ENCODE measurements at regions not wholly inside any gene's neighbourhood (a gene's known extent, or its start where the extent isn't known, plus 50 kb on each side); places are given as distances from the start of the nearest gene placed in this dataset.

DNA sequence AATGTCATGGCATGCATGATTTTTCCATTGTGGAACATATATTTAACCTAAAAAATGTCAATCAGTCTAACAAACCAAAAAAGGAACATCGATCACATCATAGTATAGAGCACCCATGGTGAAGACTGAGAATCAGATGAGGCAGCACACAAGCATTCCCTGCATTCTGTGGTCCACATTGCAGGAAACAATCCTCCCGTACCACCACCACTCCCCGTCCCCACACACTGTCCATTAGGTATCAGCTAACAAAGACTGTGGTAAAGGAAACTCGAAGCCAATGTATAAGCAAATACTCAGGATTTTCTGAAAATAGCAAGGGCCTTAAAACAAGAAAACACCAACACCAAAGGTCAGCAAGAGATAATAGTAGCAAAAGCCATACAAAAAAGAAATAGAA, 1104.4 kb upstream of the SEMA6A start:
- intact Hi-C loops (cut with micrococcal nuclease; ENCODE audit: unreplicated experiment), result no loop called here
- BruUV-seq (replicated peaks), result no TSS peak

DNA sequence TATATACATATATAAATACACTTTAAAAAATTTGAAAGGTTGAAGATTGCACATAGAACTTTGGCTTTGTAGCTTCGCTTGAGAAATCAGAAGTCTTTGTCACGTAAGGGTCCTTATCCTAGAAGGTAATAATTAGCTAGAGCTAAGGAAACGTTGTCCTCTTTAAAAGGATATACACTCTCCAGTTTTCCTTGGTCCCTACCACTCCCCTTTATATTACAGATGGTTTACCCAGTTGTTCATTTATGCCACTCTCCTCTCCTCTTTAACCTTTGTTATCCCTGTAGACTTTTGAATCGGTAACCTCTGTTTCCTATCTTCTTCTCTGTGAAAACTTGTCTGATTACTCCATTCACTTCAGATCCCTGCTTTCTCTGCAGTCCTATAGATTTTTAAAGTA, 1101.0 kb upstream of the SEMA6A start:
- Histone ChIP-seq H3K4me2 (no peak overlapping the region), H4K20me1 (ENCODE audit: insufficient read depth) (no peaks in the 10 kb centered on the region), H3F3A (ENCODE audit: insufficient read depth, low read depth) (no peaks in the 10 kb centered on the region), H3K27me3 (ENCODE audit: insufficient read depth, low read depth) (no peaks in the 10 kb centered on the region), H3K27ac (no peak overlapping the region), H3K79me2 (ENCODE audit: low read depth) (no peaks in the 10 kb centered on the region), H3K4me1 (replicated peaks; ENCODE audit: insufficient read depth) (no peaks in the 10 kb centered on the region), H3K9me2 (ENCODE audit: insufficient read depth) (no peaks in the 10 kb centered on the region), H3K4me3 (no peak overlapping the region), H2AFZ (no peak overlapping the region), H3K9me3 (ENCODE audit: insufficient read depth, low read depth) (no peaks in the 10 kb centered on the region), H3K36me3 (ENCODE audit: low read depth) (no peaks in the 10 kb centered on the region)
- TF ChIP-seq, protein P1, sequence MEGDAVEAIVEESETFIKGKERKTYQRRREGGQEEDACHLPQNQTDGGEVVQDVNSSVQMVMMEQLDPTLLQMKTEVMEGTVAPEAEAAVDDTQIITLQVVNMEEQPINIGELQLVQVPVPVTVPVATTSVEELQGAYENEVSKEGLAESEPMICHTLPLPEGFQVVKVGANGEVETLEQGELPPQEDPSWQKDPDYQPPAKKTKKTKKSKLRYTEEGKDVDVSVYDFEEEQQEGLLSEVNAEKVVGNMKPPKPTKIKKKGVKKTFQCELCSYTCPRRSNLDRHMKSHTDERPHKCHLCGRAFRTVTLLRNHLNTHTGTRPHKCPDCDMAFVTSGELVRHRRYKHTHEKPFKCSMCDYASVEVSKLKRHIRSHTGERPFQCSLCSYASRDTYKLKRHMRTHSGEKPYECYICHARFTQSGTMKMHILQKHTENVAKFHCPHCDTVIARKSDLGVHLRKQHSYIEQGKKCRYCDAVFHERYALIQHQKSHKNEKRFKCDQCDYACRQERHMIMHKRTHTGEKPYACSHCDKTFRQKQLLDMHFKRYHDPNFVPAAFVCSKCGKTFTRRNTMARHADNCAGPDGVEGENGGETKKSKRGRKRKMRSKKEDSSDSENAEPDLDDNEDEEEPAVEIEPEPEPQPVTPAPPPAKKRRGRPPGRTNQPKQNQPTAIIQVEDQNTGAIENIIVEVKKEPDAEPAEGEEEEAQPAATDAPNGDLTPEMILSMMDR (conservative IDR thresholded peaks at IDR 0.05), result no peak
- TF ChIP-seq EZH2 (IDR thresholded peaks at IDR 0.05; ENCODE audit: low read depth), result no peak
- ChIA-PET CTCF (no interaction called here), POLR2A (ENCODE audit: unreplicated experiment) (no interaction called here)
- intact Hi-C loops (cut with micrococcal nuclease; ENCODE audit: unreplicated experiment), result no loop called here
- no peak for DNase-seq
- BruUV-seq (replicated peaks), result no TSS peak

More for the DNA sequence above, 1104.4 kb upstream of the SEMA6A start:
- Histone ChIP-seq H4K20me1 (ENCODE audit: insufficient read depth) (no peaks in the 10 kb centered on the region), H3K36me3 (ENCODE audit: low read depth) (no peaks in the 10 kb centered on the region), H3K4me2 (no peak overlapping the region), H3K27me3 (ENCODE audit: insufficient read depth, low read depth) (peaks cover 23% of the 10 kb centered on the region), H3K9me3 (ENCODE audit: insufficient read depth, low read depth) (no peaks in the 10 kb centered on the region), H3K4me3 (no peak overlapping the region), H3K9me2 (ENCODE audit: insufficient read depth) (no peaks in the 10 kb centered on the region), H3F3A (ENCODE audit: insufficient read depth, low read depth) (no peaks in the 10 kb centered on the region), H3K4me1 (replicated peaks; ENCODE audit: insufficient read depth) (no peaks in the 10 kb centered on the region), H3K79me2 (ENCODE audit: low read depth) (no peaks in the 10 kb centered on the region), H3K27ac (no peak overlapping the region), H2AFZ (no peak overlapping the region)
- DNase-seq, result no peak
- POLR2A ChIA-PET (ENCODE audit: unreplicated experiment), result no interaction called here
- CTCF ChIA-PET, result no interaction called here
- TF ChIP-seq, protein P1 (conservative IDR thresholded peaks at IDR 0.05), result no peak
- TF ChIP-seq EZH2 (IDR thresholded peaks at IDR 0.05; ENCODE audit: low read depth), result no peak

DNA sequence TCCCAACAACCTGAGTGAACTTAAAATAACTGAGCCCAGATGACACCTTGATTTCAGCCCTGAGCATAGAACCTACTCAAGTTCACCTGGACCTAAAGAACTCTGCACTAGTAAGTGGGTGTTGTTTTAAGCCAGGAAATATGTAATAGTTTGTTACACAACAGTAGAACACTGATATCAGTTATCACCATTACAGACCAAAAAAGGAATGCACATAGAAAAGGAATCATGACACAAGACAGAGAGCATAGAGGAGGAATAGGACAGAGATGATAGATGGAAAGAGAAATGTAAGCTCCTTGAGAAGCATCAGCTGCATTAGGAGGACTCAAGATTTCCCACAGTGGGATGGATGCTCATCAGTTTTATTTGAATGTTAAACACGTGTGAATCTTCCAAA, 1096.9 kb upstream of the SEMA6A start:
- Histone ChIP-seq H3F3A (ENCODE audit: insufficient read depth, low read depth) (no peaks in the 10 kb centered on the region), H2AFZ (no peak overlapping the region), H3K4me1 (replicated peaks; ENCODE audit: insufficient read depth) (no peaks in the 10 kb centered on the region), H4K20me1 (ENCODE audit: insufficient read depth) (no peaks in the 10 kb centered on the region), H3K4me2 (no peak overlapping the region), H3K9me3 (ENCODE audit: insufficient read depth, low read depth) (no peaks in the 10 kb centered on the region), H3K27me3 (ENCODE audit: insufficient read depth, low read depth) (no peaks in the 10 kb centered on the region), H3K36me3 (ENCODE audit: low read depth) (no peaks in the 10 kb centered on the region), H3K4me3 (no peak overlapping the region), H3K79me2 (ENCODE audit: low read depth) (no peaks in the 10 kb centered on the region), H3K9me2 (ENCODE audit: insufficient read depth) (no peaks in the 10 kb centered on the region), H3K27ac (no peak overlapping the region)
- DNase-seq, result no peak
- TF ChIP-seq EZH2 (IDR thresholded peaks at IDR 0.05; ENCODE audit: low read depth), result no peak
- TF ChIP-seq, protein P1 (conservative IDR thresholded peaks at IDR 0.05), result no peak
- POLR2A ChIA-PET (ENCODE audit: unreplicated experiment), result no interaction called here
- intact Hi-C loops (cut with micrococcal nuclease; ENCODE audit: unreplicated experiment), result no loop called here
- no TSS peak for BruUV-seq (replicated peaks)
- CTCF ChIA-PET, result no interaction called here
